ENCODE measurements at regions not wholly inside any gene's neighbourhood (a gene's known extent, or its start where the extent isn't known, plus 50 kb on each side); places are given as distances from the start of the nearest gene placed in this dataset.

DNA sequence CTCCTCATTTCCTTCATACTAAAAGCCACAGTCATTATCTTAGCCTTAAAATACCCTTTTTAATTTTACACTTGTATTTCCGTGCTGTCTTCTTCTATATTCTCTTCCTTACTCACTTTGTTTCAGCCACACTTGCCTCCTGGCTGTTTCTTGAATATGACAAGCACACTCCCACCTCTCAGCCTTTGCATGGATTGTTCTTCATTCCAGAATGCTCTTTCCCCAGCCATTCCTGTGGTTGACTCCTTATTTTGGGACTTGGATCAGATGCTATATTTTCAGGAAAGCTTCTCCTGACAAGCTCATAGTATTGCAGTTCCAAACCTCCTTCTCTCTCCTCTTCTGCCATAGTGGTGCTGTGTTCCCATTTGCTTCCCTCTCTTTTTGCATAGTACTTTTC is 291.3 kb downstream of the PDHA2 start:
- Histone ChIP-seq H3K27me3 (ENCODE audit: control insufficient read depth, insufficient read depth, low read length) (no peaks in the 10 kb centered on the region), H3K9me3 (ENCODE audit: control insufficient read depth, insufficient read depth, low read depth, low read length) (no peaks in the 10 kb centered on the region), H3K36me3 (ENCODE audit: control insufficient read depth, insufficient read depth, low read length) (no peaks in the 10 kb centered on the region), H3K27ac (ENCODE audit: low read length) (no peak overlapping the region), H3K4me3 (ENCODE audit: low read depth in 2 of 2, low read length in 2 of 2) (no peak overlapping the region), H3K4me1 (ENCODE audit: control insufficient read depth, insufficient read depth, low read length) (no peaks in the 10 kb centered on the region)
- BruUV-seq (replicated peaks) = no TSS peak
- TF ChIP-seq, protein P1, sequence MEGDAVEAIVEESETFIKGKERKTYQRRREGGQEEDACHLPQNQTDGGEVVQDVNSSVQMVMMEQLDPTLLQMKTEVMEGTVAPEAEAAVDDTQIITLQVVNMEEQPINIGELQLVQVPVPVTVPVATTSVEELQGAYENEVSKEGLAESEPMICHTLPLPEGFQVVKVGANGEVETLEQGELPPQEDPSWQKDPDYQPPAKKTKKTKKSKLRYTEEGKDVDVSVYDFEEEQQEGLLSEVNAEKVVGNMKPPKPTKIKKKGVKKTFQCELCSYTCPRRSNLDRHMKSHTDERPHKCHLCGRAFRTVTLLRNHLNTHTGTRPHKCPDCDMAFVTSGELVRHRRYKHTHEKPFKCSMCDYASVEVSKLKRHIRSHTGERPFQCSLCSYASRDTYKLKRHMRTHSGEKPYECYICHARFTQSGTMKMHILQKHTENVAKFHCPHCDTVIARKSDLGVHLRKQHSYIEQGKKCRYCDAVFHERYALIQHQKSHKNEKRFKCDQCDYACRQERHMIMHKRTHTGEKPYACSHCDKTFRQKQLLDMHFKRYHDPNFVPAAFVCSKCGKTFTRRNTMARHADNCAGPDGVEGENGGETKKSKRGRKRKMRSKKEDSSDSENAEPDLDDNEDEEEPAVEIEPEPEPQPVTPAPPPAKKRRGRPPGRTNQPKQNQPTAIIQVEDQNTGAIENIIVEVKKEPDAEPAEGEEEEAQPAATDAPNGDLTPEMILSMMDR (IDR thresholded peaks at IDR 0.05) = no peak
- TF ChIP-seq SIN3A (IDR thresholded peaks at IDR 0.05; ENCODE audit: borderline replicate concordance, insufficient read depth, low read depth, low read length) (no peak), POLR2AphosphoS5 (IDR thresholded peaks at IDR 0.05; ENCODE audit: low read depth, low read length) (no peak)
- no peak for DNase-seq (ENCODE audit: low read depth, low spot score)
- CTCF ChIA-PET = no interaction called here
- POLR2A ChIA-PET = no interaction called here
- intact Hi-C loops (cut with micrococcal nuclease; ENCODE audit: unreplicated experiment) (no loop called here), in situ Hi-C loops (cut with HindIII; ENCODE audit: low pct_unique_long_range_greater_than_20kb, low sequenced_read_pairs) (no loop called here)
- ATAC-seq = no peak

- ATAC-seq (no peak), DNase-seq (ENCODE audit: low read depth, low spot score) (no peak)
- no peak overlapping the region for H3K4me3 ChIP-seq (ENCODE audit: low read depth in 2 of 2, low read length in 2 of 2)
- intact Hi-C loops (cut with micrococcal nuclease; ENCODE audit: unreplicated experiment) (no loop called here), in situ Hi-C loops (cut with HindIII; ENCODE audit: low pct_unique_long_range_greater_than_20kb, low sequenced_read_pairs) (no loop called here)
- no peak overlapping the region for H3K27ac ChIP-seq (ENCODE audit: low read length)
- TF ChIP-seq TCF7L2 (IDR thresholded peaks at IDR 0.05; ENCODE audit: low read depth, low read length) (no peak), REST (IDR thresholded peaks at IDR 0.05; ENCODE audit: insufficient read depth in 1 of 2, low read depth in 2 of 2, low read length in 1 of 2) (no peak), SIN3A (IDR thresholded peaks at IDR 0.05; ENCODE audit: borderline replicate concordance, insufficient read depth, low read depth, low read length) (no peak), POLR2AphosphoS5 (IDR thresholded peaks at IDR 0.05; ENCODE audit: low read depth, low read length) (no peak)
- TF ChIP-seq, protein P1 (IDR thresholded peaks at IDR 0.05) = no peak
- no peaks in the 10 kb centered on the region for H3K4me1 ChIP-seq (ENCODE audit: control insufficient read depth, insufficient read depth, low read length)
- no peaks in the 10 kb centered on the region for H3K9me3 ChIP-seq (ENCODE audit: control insufficient read depth, insufficient read depth, low read depth, low read length)
- ChIA-PET POLR2A (interaction anchor here (0.6 kb wide), 1 partner anchor 16 kb away, joined by 3 read pairs; no protein-coding TSS in a partner anchor), CTCF (no interaction called here)
- BruUV-seq (replicated peaks) = no TSS peak
- no peaks in the 10 kb centered on the region for H3K27me3 ChIP-seq (ENCODE audit: control insufficient read depth, insufficient read depth, low read length)
- no peaks in the 10 kb centered on the region for H3K36me3 ChIP-seq (ENCODE audit: control insufficient read depth, insufficient read depth, low read length)
Observed at GRCh38 chr4:96134806-96135205, 294.9 kb downstream of the PDHA2 start.

Data from Panc1 (cell line).